GM19468 (cell line): ENCODE measurements at regions not wholly inside any gene's neighbourhood (a gene's known extent, or its start where the extent isn't known, plus 50 kb on each side); places are given as distances from the start of the nearest gene placed in this dataset.
"Not testable (repeated sequence)": the region's sequence is repeated elsewhere in the genome, so short reads cannot be mapped to it uniquely, and the experiment has no call there.

Source experiments
- ATAC-seq: cut with Tn5 transposase; IDR thresholded peaks from one replicate; pipeline ENCODE4 v1.9.1; 2021; ENCODE audit warnings: mild to moderate bottlenecking, moderate library complexity, moderate number of reproducible peaks; ENCODE audit not compliant: unreplicated experiment; ENCODE audit errors: extremely low read depth

- no peak for ATAC-seq
Measured at GRCh38 chr3:25938566-25939325, 148.9 kb downstream of the OXSM start.

DNA sequence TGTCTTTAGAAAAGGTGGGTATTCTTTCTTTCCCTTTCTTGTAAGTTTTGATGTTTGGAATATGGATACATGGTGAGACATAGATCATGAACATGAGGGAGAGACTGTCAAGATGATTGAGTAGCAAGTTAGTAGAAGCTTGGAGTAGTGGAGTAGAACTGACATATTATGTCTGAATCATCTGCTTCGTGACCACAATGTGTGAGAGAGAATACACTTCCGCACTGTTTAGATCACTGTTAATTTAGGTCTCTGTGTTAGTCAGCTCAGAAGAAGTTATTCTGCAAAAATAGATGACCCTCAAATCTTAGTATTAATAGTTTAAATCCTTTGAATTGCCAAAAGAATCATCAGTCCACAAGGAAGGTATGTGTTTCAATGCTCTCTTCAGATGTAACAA lies 151.0 kb downstream of the OXSM start:
- no peak for ATAC-seq

GRCh38 chr3:25944329-25944728 lies 154.4 kb downstream of the OXSM start:
- ATAC-seq: no peak

DNA sequence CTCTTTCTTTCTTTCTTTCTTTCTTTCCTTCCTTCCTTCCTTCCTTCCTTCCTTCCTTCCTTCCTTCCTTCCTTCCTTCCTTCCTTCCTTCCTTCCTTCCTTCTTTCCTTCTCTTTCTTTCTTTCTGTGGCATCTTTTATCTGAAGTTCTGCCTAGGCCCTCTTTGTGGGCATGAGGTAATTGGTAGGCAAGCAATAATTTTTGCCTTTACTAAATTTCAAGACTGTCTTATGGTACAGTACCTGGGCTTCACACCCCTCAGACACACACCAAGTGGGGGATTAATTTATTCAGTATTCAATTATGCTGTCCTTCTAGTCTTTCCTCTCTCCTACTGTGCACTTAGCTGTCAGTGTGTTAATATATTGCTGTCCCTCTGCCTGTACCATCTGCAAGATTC lies 155.5 kb downstream of the OXSM start:
- no peak for ATAC-seq

DNA sequence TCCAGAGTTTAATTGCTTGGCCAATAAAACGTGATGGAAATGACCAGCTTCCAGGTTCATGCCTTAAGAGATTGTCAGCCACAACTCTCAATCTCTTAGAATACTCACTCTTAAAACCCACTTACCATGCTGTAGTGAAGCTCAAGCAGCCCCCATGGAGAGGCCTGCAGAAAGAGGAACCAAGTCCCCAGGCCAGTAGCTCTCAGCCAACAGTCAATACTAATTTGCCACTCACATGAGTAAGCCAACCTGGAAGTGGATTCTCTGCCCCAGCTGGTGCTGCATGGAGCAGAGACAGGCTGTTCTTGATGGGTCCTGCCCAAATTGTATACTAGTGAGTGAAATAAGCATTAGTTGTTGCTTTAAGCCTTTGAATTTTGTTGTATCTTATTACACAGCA lies 155.9 kb downstream of the OXSM start:
- ATAC-seq: no peak

GRCh38 chr3:25952133-25952532 lies 162.2 kb downstream of the OXSM start:
- no peak for ATAC-seq

GRCh38 chr3:25957026-25957425 lies 167.1 kb downstream of the OXSM start:
- no peak for ATAC-seq

GRCh38 chr3:25960776-25961175 lies 170.9 kb downstream of the OXSM start:
- no peak for ATAC-seq

DNA sequence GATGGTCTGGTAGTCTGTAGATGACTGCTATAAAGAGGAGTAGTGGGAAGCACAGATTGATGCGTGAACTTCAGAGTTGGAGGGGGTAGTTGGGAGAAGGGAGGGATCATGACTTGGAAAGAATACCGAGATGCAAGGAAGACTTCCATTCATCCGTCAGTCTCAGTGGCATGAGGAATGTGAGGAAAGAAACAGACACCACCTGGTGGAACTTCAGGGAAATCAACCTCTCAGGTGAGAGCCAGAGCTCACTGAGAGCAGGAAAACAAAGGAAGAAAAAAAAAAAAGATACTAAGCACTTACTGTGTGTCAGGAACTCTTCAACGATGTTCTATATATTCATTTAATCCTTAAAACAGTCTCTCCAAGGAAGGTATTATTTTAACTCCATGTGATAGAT lies 172.4 kb downstream of the OXSM start:
- no peak for ATAC-seq

- ATAC-seq: no peak
Measured at GRCh38 chr3:25964141-25964540, 174.3 kb downstream of the OXSM start.

DNA sequence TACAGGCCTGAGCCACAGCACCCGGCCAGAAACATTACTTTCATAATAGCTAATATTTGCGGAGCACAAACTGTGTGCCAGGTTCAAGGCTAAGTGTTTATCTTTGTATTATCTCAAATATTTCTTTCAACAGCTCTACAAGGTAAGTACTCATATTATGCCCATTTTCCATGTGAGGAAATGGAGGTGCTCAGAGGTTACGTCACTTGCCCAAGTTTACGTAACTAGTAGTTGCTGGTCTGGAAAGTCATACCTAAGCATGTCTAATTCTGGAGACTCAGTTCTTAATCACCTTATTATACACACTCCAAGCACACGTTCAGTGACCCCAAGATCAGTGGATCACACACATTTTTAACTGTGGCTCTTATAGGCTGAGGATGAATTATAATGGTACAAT lies 177.5 kb downstream of the OXSM start:
- no peak for ATAC-seq

DNA sequence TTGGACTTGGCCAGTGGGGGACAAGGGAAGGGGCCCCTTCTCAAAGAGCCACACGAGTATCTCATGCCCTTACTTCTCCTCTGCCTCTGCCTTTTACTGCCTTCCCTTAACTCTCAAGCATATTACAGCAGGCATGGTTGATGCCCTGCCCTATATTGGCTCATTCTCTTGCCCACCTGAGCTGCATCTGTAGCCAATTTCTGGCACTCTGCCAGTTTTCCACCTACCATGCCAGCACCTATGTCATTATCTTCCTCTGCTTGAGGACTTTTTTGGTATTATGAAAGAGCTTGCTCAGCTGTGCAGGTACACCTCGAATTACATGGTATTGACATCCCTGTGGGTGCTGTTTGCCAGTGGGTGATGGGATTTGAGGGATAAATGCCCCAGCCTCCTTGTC lies 181.8 kb downstream of the OXSM start:
- ATAC-seq: no peak

DNA sequence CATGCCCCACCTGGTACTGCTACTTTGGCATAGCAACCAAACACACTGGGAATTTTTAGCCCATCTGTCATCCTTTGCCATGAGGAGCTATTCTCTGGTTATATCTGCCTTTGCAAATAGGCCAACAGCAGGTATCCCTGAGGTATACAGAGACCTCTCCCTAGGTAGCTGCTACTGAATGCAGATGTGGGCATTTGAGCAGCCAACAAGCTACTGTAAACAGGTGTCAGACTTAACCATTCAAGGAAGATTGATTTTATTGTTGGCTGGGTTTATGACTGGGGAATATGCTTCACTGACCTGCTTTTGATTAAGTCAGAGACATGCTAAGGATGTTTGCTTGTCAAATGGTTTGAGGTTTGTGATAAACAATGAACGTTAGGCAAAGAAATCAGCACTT lies 183.2 kb downstream of the OXSM start:
- no peak for ATAC-seq

- ATAC-seq: no peak
Measured at GRCh38 chr3:25982756-25983155, 192.9 kb downstream of the OXSM start.

DNA sequence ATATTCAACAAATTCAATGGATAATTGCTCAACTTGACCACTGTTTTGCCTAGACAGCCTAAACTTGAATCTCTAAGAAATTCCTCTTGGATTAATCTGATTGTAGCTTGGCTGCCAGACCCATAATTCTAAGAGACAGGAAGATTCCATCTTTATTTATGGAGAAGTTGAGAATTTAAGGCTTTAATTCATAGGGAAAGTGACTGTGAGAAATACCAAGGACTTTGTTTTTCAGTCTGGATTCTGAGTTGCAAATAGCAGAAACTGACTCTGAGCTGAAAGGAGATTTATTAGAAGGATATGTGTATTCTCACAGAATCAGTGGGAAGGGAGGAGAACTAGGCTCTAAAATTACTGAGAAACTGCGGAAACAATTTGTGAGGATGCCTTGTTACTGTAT lies 195.7 kb downstream of the OXSM start:
- no peak for ATAC-seq

DNA sequence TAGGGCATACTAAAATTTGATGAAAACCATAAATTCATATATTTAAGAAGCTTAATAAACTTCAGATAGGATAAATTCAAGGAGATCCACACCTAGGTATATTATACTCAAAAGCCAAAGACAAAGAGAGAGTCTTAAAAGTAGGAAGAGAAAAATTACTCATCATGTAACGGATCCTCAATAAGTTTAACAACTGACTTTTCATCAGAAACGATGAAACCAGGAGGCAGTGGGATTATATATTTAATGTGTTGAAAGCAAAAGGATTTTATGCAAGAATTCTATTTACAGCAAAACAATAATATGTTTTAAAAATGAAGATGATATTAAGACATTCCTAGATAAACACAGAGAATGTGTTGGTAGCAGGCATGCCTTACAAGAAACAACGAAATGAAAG lies 202.7 kb downstream of the OXSM start:
- ATAC-seq: no peak

DNA sequence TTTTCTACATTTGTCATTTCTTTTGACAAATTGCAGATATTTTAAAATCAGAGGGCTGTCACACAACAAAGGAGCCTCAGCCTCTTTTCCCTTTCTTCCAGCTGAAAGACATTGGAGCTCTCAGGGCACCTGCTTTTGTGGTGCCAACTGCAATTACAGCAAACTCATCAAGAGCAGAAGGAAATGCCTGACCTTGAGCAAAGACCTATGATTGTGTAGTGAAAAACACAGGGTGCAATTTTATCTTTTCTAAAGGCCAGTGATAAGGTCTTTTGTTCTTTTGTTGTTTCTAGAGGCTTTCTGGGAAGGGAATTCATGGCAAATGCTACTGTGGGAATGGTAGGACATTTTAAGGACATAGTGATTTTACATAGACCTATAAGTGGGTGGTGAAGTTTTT lies 214.3 kb downstream of the OXSM start:
- ATAC-seq: no peak

DNA sequence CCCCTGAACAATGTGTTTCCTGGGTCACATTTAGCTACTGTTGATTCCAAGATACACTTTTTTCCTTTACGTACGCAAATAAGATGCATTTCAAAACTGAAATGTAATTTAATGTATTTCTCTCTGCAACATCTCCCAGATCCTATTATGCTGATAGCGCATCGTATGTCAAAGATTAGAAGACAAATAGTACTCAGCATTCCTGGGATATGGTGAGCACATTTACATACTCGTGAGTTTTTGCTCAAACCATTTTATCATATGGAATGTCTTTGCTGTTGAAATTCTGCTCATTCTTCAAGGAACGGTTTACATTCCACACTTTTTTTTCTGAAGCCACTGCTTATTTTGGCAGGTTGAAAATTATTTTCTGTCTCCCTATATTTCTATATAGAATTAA lies 221.4 kb downstream of the OXSM start:
- ATAC-seq: no peak

- no peak for ATAC-seq
Measured at GRCh38 chr3:26012241-26012745, 222.4 kb downstream of the OXSM start.

DNA sequence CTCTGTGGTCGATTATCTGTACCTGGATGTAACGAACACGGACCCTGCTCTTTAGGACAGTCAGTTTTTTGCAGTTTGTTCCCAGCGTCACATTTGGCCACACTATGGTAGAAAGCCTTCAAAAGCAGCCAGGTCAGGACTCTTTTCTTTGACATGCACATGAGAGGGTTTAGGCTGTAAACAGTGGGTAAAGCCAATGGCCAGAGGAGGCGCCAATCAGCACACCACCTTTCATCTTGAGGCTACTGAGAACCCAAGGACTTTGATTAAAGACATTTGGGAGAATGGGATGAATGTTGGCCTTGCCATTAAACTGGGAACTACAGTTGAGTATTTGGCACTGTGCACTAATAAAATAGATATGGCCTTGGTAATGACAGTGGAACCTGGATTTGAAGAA lies 225.9 kb downstream of the OXSM start:
- ATAC-seq: no peak

GRCh38 chr3:26018889-26019288 lies 229.0 kb downstream of the OXSM start:
- ATAC-seq: no peak

DNA sequence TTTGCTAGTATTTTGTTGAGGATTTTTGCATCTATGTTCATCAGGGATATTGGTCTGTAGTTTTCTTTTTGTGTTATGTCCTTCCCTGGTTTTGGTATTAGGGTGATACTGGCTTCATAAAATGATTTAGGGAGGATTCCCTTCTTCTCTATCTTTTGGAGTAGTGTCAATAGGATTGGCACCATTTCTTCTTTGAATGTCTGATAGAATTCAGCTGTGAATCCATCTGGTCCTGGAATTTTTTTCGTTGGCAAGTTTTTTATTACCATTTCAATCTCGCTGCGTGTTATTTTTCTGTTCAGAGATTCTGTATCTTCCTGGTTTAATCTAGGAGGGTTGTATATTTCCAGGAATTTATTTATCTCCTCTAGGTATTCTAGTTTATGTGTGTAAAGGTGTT lies 234.3 kb downstream of the OXSM start:
- ATAC-seq: not testable (repeated sequence)
